ENCODE measurements at regions not wholly inside any gene's neighbourhood (a gene's known extent, or its start where the extent isn't known, plus 50 kb on each side); places are given as distances from the start of the nearest gene placed in this dataset.

- no peak overlapping the region for H3K4me3 Mint-ChIP-seq
- H3K4me1 Mint-ChIP-seq, result peaks cover 0 to 8% (median 2%) of the 10 kb centered on the region in 4 donors
Observed at GRCh38 chr1:226792368-226792767, 53.3 kb upstream of the ITPKB start.

DNA sequence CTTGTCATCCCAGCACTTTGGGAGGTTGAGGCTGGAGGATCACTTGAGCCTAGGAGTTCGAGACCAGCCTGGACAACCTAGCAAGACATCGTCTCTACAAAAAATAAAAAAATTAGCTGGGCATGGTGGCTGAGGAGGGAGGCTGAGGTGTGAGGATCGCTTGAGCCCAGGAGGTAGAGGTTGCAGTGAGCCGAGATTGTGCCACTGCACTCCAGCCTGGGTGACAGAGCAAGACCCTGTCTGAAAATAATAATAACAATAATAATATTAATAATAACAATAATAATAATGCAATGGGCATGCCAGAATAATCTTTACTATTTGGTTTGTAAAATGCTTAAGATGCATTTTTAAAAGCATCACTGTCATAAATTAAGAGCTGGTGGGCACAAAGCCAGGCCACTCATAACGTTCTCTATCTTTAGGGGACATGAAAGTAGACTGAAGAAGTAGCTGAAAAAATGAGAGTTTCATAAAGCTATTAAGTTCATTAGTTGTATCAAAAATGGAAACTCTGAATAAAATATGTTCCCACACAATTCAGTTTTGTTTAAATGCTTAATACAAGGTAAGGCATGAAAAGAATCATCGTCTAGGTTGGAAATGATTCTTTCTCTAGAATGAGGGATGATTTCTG is 51.6 kb upstream of the ITPKB start:
- Mint-ChIP-seq H3K27me3 (peaks cover 9% of the 10 kb centered on the region), H3K36me3 (no peaks in the 10 kb centered on the region), H3K27ac (no peak overlapping the region), H3K4me1 (peaks cover 0 to 6% (median 2%) of the 10 kb centered on the region in 4 donors), H3K9me3 (no peaks in the 10 kb centered on the region), H3K4me3 (no peak overlapping the region)
- no peak overlapping the region for H3K27ac ChIP-seq (ENCODE audit: insufficient read depth, low read length, poor library complexity, severe bottlenecking)
- no peak overlapping the region for H3K4me3 ChIP-seq (ENCODE audit: low read depth, low read length)
- ATAC-seq (ENCODE audit: low read depth in 2 of 2) (no peak), DNase-seq (no peak)
- no peaks in the 10 kb centered on the region for H3K4me1 ChIP-seq (ENCODE audit: control insufficient read depth, insufficient read depth, low read length, poor library complexity, severe bottlenecking)
- no peaks in the 10 kb centered on the region for H3K9me3 ChIP-seq (ENCODE audit: control insufficient read depth in 2 of 2, low read length in 2 of 2)
- no peaks in the 10 kb centered on the region for H3K27me3 ChIP-seq (ENCODE audit: control insufficient read depth, insufficient read depth, low read length)
- no peaks in the 10 kb centered on the region for H3K36me3 ChIP-seq (ENCODE audit: control insufficient read depth, insufficient read depth, low read length)

More at GRCh38 chr1:226792368-226792767, 53.3 kb upstream of the ITPKB start:
- no peak for ATAC-seq (ENCODE audit: low read depth in 2 of 2)
- peaks cover under 1% of the 10 kb centered on the region for H3K4me1 ChIP-seq (ENCODE audit: control insufficient read depth, insufficient read depth, low read length, poor library complexity, severe bottlenecking)
- H3K4me3 ChIP-seq (ENCODE audit: low read depth, low read length), result no peak overlapping the region
- no peaks in the 10 kb centered on the region for H3K27me3 ChIP-seq (ENCODE audit: control insufficient read depth, insufficient read depth, low read length)
- H3K27ac ChIP-seq (ENCODE audit: insufficient read depth, low read length, poor library complexity, severe bottlenecking), result no peak overlapping the region
- no peak for DNase-seq
- H3K36me3 ChIP-seq (ENCODE audit: control insufficient read depth, insufficient read depth, low read length), result no peaks in the 10 kb centered on the region
- no peaks in the 10 kb centered on the region for H3K36me3 Mint-ChIP-seq
- peaks cover 9% of the 10 kb centered on the region for H3K27me3 Mint-ChIP-seq
- H3K9me3 ChIP-seq (ENCODE audit: control insufficient read depth in 2 of 2, low read length in 2 of 2), result no peaks in the 10 kb centered on the region
- H3K27ac Mint-ChIP-seq, result no peak overlapping the region
- no peaks in the 10 kb centered on the region for H3K9me3 Mint-ChIP-seq

GRCh38 chr1:226788965-226789364 is 49.9 kb upstream of the ITPKB start:
- Histone ChIP-seq H3K9me3 (ENCODE audit: control insufficient read depth in 2 of 2, low read length in 2 of 2) (no peaks in the 10 kb centered on the region), H3K27ac (ENCODE audit: insufficient read depth, low read length, poor library complexity, severe bottlenecking) (no peak overlapping the region), H3K27me3 (ENCODE audit: control insufficient read depth, insufficient read depth, low read length) (no peaks in the 10 kb centered on the region), H3K4me1 (ENCODE audit: control insufficient read depth, insufficient read depth, low read length, poor library complexity, severe bottlenecking) (no peaks in the 10 kb centered on the region), H3K4me3 (ENCODE audit: low read depth, low read length) (no peak overlapping the region), H3K36me3 (ENCODE audit: control insufficient read depth, insufficient read depth, low read length) (no peaks in the 10 kb centered on the region)
- DNase-seq, result no peak
- no peaks in the 10 kb centered on the region for H3K36me3 Mint-ChIP-seq
- peaks cover 0 to 6% (median 0%) of the 10 kb centered on the region in 4 donors for H3K4me1 Mint-ChIP-seq
- peaks cover 9% of the 10 kb centered on the region for H3K27me3 Mint-ChIP-seq
- ATAC-seq (ENCODE audit: low read depth in 2 of 2), result no peak
- H3K9me3 Mint-ChIP-seq, result no peaks in the 10 kb centered on the region
- no peak overlapping the region for H3K27ac Mint-ChIP-seq
- H3K4me3 Mint-ChIP-seq, result no peak overlapping the region

Data from CD4-positive, CD25-positive, alpha-beta regulatory T cell (primary cell).